BLaER1 (cell line): ENCODE measurements at regions not wholly inside any gene's neighbourhood (a gene's known extent, or its start where the extent isn't known, plus 50 kb on each side); places are given as distances from the start of the nearest gene placed in this dataset.

Experiments
- H3K27ac ChIP-seq: shearing (Covaris generic); formaldehyde crosslinking; 2 replicates; pipeline ENCODE4 v1.8.1; 2022
- H3K27me3 ChIP-seq: shearing (Covaris generic); formaldehyde crosslinking; 2 replicates; pipeline ENCODE4 v1.8.1; 2022
- H3K36me3 ChIP-seq: shearing (Covaris generic); formaldehyde crosslinking; 2 replicates; pipeline ENCODE4 v1.8.1; 2022
- H3K4me1 ChIP-seq: shearing (Covaris generic); formaldehyde crosslinking; 2 replicates; pipeline ENCODE4 v1.8.1; 2022
- H3K4me2 ChIP-seq: shearing (Covaris generic); formaldehyde crosslinking; 2 replicates; pipeline ENCODE4 v1.8.1; 2022
- H3K4me3 ChIP-seq: shearing (Covaris generic); formaldehyde crosslinking; 2 replicates; pipeline ENCODE4 v1.8.1; 2022
- H3K9ac ChIP-seq: shearing (Covaris generic); formaldehyde crosslinking; 2 replicates; pipeline ENCODE4 v1.8.1; 2022
- H3K9me3 ChIP-seq: shearing (Covaris generic); formaldehyde crosslinking; 2 replicates; pipeline ENCODE4 v1.8.1; 2022
- H4K20me1 ChIP-seq: shearing (Covaris generic); formaldehyde crosslinking; 2 replicates; pipeline ENCODE4 v1.8.1; 2022
- Cebpa-rat ChIP-seq: shearing (Covaris generic); IDR thresholded peaks from 2 replicates; pipeline ENCODE4 v1.8.1; 2022

- Histone ChIP-seq H3K9me3 (no peaks in the 10 kb centered on the region), H3K4me2 (no peak overlapping the region), H3K36me3 (no peaks in the 10 kb centered on the region), H4K20me1 (no peaks in the 10 kb centered on the region), H3K9ac (no peak overlapping the region), H3K4me3 (no peak overlapping the region), H3K27ac (no peak overlapping the region), H3K4me1 (no peaks in the 10 kb centered on the region), H3K27me3 (no peaks in the 10 kb centered on the region)
- no peak for TF ChIP-seq Cebpa-rat
These were observed 110.8 kb upstream of the GALNT17 start for GRCh38 chr7:71021131-71021530.

- no peak overlapping the region for H3K4me3 ChIP-seq
- no peak overlapping the region for H3K4me2 ChIP-seq
- H3K9ac ChIP-seq = no peak overlapping the region
- no peaks in the 10 kb centered on the region for H3K27me3 ChIP-seq
- H4K20me1 ChIP-seq = no peaks in the 10 kb centered on the region
- TF ChIP-seq Cebpa-rat = no peak
- no peak overlapping the region for H3K27ac ChIP-seq
- H3K9me3 ChIP-seq = no peaks in the 10 kb centered on the region
- no peaks in the 10 kb centered on the region for H3K36me3 ChIP-seq
- no peaks in the 10 kb centered on the region for H3K4me1 ChIP-seq
These were observed 105.3 kb upstream of the GALNT17 start for GRCh38 chr7:71026680-71027079.

- no peaks in the 10 kb centered on the region for H4K20me1 ChIP-seq
- no peak overlapping the region for H3K27ac ChIP-seq
- no peak overlapping the region for H3K9ac ChIP-seq
- H3K27me3 ChIP-seq = no peaks in the 10 kb centered on the region
- H3K4me3 ChIP-seq = no peak overlapping the region
- no peak overlapping the region for H3K4me2 ChIP-seq
- no peaks in the 10 kb centered on the region for H3K36me3 ChIP-seq
- TF ChIP-seq Cebpa-rat = no peak
- no peaks in the 10 kb centered on the region for H3K4me1 ChIP-seq
- H3K9me3 ChIP-seq = no peaks in the 10 kb centered on the region
These were observed 97.7 kb upstream of the GALNT17 start for GRCh38 chr7:71034243-71034642.

- H3K27me3 ChIP-seq = no peaks in the 10 kb centered on the region
- H3K9ac ChIP-seq = no peak overlapping the region
- H3K4me2 ChIP-seq = no peak overlapping the region
- H3K4me1 ChIP-seq = no peaks in the 10 kb centered on the region
- TF ChIP-seq Cebpa-rat = no peak
- no peaks in the 10 kb centered on the region for H3K9me3 ChIP-seq
- no peaks in the 10 kb centered on the region for H4K20me1 ChIP-seq
- no peak overlapping the region for H3K4me3 ChIP-seq
- H3K27ac ChIP-seq = no peak overlapping the region
- no peaks in the 10 kb centered on the region for H3K36me3 ChIP-seq
These were observed 89.4 kb upstream of the GALNT17 start for GRCh38 chr7:71042591-71042990.

GRCh38 chr7:71050492-71050891, 81.5 kb upstream of the GALNT17 start:
- H3K27ac ChIP-seq = no peak overlapping the region
- H3K4me3 ChIP-seq = no peak overlapping the region
- H3K4me2 ChIP-seq = no peak overlapping the region
- H3K27me3 ChIP-seq = no peaks in the 10 kb centered on the region
- H4K20me1 ChIP-seq = no peaks in the 10 kb centered on the region
- TF ChIP-seq Cebpa-rat = no peak
- H3K9ac ChIP-seq = no peak overlapping the region
- no peaks in the 10 kb centered on the region for H3K36me3 ChIP-seq
- H3K9me3 ChIP-seq = peaks cover 43% of the 10 kb centered on the region
- no peaks in the 10 kb centered on the region for H3K4me1 ChIP-seq

- H3K9ac ChIP-seq = no peak overlapping the region
- no peak overlapping the region for H3K27ac ChIP-seq
- H3K9me3 ChIP-seq = peaks cover 27% of the 10 kb centered on the region
- H3K4me1 ChIP-seq = no peaks in the 10 kb centered on the region
- H3K4me3 ChIP-seq = no peak overlapping the region
- H4K20me1 ChIP-seq = no peaks in the 10 kb centered on the region
- H3K4me2 ChIP-seq = no peak overlapping the region
- no peak; the same call in 1 of the 2 replicates for TF ChIP-seq Cebpa-rat
- H3K27me3 ChIP-seq = no peaks in the 10 kb centered on the region
- H3K36me3 ChIP-seq = no peaks in the 10 kb centered on the region
These were observed 76.4 kb upstream of the GALNT17 start for GRCh38 chr7:71055504-71055903.

- no peak for TF ChIP-seq Cebpa-rat
- H3K4me3 ChIP-seq = no peak overlapping the region
- H3K9ac ChIP-seq = no peak overlapping the region
- H3K36me3 ChIP-seq = no peaks in the 10 kb centered on the region
- no peaks in the 10 kb centered on the region for H4K20me1 ChIP-seq
- no peaks in the 10 kb centered on the region for H3K27me3 ChIP-seq
- H3K4me1 ChIP-seq = no peaks in the 10 kb centered on the region
- H3K4me2 ChIP-seq = no peak overlapping the region
- H3K27ac ChIP-seq = no peak overlapping the region
- H3K9me3 ChIP-seq = peaks cover 56% of the 10 kb centered on the region
These were observed 54.0 kb upstream of the GALNT17 start for GRCh38 chr7:71077743-71078476.
